Stimulated activated CD4-positive, alpha-beta T cell treated with anti-CD3 and anti-CD28 coated beads, Interleukin-15, amount 100 ng/mL, for 24 hours (primary cell): ENCODE measurements at regions not wholly inside any gene's neighbourhood (a gene's known extent, or its start where the extent isn't known, plus 50 kb on each side); places are given as distances from the start of the nearest gene placed in this dataset.

Experiments
- DNase-seq: peaks from one replicate; pipeline ENCODE4 v3.0.0-alpha.2; 2020

DNA sequence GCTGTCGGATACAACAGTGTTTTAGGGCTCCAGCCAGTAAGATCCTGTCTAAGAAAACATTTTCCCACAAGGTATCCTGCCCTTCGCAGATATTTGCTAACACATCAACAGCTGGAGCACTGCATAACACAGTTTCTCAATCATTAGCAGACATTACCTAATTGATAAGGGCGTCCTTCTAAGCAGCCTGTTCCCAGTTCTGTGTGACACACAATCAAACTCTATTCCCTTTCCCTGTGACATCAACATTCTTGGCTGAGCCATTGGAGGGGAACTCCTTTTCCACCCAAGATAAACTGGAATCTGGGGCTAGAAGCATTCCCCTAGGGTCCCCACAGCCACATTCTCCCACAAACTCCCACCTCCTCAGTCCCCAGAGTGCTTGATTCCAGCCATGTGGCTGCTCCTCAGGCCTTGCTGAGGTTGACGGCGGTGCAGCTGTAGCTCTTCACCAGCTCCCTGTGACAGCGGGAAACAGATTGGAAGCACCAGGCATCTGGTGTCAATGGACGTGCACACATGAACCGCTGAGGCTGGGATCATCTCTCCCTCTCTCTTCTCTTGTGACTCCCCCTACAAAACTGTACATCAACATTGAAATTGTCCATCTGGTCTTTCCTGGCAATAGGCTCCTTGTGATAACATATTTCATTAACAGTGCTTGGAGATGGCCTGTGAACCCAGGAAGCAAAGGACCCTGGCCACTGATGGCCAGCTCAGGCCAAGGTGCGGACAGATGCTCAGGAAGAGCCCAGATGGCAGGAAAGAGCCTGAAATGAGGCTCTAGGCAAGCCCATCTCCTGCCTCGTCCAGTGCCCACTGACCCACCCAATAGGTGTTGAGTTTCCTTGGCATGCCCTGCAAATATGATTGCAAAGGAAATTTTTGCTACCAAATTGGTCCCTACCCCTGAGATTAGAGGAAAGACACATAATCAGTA, 131.1 kb upstream of the TBX20 start:
- no peak for DNase-seq

DNA sequence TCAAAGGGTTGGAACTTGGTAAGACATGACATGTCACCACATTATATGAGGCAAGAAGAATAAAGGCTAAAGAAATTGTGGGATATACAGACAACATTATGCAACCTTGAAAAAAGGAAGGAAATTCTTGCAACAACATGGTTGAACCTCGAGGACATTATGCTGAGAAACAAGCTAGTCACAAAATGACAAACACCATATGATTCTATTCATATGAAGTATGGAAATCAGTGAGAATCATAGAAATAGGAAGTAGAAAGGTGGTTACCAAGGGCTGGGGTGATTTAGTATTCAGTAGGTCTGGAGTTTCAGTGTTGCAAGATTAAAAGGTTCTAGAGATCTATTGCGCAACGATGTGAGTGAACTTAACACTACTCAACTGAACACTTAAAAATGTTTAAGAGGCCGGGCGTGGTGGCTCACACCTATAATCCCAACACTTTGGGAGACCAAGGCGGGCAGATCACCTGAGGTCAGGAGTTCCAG, 126.9 kb upstream of the TBX20 start:
- DNase-seq = no peak

DNA sequence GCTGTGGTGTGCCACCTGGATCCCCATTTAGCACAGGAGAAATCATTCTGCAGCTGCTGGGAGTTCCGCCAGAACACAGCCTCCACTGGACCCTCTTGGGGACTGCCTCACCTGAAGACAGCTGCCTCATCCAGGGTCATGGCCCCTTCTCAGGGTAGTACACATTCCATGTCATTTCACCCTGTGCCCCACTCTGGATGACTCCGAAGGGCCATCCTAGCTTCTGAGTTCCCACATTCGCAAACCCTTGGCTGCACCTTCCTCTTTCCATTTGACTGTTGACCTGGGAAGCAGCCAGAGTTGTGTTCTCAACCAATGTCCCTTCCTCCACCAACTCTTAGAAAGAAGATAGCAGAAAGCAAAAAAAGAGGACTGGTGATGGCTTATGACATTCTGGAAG, 125.6 kb upstream of the TBX20 start:
- DNase-seq = no peak

DNA sequence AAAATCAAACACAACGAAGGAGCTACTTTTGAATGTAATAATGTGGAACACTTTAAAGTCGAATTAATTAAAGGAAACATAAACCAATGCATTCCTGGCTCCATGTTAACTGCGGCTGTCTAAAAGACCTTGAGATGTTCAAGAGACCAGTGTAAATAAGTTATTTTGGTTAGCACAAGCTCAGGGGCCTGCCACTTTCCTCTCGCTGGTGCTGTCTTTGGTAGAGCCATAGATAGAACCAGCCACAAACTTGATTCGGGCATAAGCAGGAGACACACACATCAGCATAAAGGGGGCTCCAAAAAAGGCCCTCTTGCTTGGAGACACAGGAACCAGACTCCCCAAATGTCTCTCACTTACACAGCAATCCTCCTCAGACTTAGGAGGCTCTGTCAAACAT, 121.6 kb upstream of the TBX20 start:
- no peak for DNase-seq

DNA sequence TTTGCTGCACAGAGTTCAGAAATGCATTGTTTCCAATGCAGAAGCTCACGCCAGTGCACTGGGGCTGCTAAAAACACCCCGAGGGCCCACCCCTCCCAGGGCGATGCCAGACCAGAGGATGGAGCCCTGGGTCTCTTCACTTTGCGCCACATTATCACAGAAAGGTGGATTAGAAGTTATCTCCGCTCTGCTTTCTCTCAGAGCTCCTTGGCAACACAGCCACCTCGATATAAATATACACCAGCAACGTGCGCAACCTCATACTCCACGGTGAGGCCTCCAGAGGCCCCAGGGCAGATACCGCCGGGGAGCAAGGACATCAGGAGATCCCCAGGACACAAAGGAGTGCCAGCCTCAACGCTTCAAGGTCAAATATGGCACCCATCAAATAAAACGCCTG, 121.0 kb upstream of the TBX20 start:
- DNase-seq = no peak

DNA sequence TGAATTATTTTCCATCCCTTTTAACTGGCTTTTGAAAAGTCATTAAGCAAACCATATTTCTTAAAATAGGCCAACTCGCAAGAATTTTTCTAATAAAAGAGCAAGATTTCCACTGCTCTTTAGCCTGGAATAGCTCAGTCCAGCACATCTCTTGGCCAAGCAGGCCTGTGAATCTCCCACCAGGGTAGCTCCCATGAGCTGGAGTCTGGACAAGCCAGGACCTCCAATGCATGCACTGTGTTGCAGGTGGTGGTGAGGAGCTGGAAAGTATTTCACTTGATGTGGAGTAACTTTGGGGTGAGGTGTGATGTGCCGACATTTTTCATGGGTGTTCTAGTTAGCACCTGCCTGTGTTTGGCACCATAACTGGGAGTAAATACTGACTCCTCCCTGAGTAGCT, 117.3 kb upstream of the TBX20 start:
- no peak for DNase-seq

DNA sequence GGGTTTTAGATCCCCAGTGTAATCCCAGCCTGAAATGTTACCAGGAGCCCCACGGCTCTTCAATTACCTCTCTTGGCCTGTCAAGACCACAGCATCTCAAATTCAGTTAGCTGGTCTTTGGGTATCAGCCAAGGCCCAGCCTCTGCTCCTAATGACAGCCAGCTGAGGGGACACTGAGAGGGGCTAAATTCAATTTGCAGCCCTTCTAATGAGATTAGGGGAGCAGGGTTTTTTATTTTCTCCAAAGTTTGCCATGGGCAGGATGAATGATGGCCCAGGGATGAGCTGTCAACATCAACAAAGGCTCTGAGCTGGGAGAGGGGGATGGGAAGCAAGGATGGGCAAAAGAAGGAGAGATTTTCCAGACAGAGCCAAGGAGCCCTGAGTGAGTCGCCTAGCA, 116.8 kb upstream of the TBX20 start:
- no peak for DNase-seq

DNA sequence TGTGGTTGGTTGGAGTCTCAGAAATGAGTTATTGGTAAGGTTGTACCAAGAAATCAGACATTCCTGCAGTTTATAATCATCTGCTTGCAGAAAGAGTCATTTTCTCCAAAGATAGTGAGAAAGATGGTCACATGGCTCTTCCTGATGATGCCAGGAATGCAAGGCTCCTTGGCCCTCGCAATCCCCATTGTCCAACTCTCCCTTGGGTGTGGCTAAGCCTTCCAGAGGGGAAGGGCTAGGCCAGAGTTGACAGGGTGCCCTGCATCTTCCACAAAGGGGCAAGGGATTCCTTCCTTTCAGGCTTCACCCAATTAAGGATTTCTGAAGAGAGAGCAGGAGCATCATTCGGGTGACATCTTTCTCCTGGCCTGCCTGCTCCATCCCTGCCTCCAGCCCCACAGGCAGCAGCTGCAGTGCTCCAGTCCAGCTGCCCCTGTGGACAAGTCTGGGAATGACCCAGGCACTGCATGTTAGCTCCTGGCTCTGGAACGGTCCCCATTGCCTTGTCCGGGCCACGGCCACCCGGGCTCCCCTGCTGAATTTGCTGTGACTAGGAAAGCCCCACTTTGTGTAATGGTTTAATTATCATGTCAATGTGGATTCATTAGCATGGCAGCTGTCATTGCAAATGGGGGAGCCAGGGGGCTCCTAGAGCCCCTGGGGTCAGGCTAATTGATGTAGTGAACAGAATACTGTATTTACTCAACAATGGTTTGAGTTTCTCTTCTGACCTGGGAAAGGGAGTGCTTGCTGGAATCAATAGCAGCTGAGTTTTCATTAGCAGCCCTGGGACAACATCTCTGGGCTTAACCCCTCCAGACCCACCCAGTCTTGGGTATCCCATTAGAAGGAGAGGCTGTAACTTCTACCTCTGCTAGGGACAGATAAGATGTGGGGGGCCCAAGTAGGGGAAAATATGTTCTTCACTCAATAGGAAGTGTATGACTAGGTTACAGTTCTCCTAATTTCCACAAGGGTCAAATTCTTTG, 112.6 kb upstream of the TBX20 start:
- no peak for DNase-seq

DNA sequence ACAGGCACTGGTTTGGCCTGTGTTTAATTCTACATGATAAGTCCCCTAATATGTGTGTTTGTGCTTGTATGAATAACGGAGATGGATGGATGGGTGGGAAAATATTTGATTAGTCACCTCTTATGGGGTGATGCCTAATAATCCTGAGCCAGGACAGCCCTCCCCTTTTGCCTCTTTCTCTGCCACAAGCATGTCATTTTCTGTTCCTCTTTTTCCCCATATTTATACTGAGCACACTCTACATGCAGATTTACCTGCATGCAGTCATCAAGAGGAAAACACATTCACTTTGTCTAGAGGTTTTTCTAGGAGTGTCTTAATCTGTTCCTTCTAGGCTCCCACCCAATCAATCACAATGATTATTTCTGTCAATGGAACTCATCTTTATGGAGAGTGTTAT, 111.6 kb upstream of the TBX20 start:
- DNase-seq = no peak

DNA sequence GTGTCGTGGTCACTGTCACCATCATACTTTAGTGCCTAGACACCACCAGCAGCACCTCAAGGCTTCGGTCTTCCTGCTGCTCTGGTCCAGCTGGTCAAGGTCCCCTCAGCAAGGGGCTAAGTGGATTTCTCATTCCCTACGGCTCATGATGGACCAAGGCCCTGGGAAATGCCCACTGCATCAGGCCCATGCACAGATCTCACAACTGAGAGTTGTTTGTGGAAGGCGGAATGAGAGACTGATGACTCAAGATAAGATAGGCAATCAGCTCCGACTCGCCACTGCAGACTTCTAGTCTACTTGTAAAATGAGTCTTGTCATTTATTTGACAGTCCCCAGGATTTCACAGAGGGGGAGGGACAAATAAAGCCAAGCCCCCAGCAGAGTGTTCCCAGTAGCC, 108.4 kb upstream of the TBX20 start:
- DNase-seq = no peak

DNA sequence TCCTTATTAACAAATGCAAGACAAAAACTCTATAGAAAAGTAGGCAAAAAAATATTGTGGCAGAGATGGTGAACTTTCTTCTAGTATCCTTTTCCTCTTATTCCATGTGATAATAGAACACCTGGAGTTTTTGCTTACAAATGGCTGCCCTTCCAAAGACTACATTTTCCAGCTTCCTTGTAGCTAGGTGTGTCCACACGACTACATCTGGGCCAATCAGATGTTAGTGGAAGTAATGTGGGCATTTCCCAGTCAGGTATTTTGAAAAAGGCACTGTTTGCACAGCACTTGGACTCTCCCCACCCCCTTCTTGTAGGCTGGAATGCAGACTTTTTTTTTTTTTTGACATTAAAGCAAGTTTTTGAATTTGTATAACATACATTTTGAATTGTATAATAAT, 105.5 kb upstream of the TBX20 start:
- no peak for DNase-seq

DNA sequence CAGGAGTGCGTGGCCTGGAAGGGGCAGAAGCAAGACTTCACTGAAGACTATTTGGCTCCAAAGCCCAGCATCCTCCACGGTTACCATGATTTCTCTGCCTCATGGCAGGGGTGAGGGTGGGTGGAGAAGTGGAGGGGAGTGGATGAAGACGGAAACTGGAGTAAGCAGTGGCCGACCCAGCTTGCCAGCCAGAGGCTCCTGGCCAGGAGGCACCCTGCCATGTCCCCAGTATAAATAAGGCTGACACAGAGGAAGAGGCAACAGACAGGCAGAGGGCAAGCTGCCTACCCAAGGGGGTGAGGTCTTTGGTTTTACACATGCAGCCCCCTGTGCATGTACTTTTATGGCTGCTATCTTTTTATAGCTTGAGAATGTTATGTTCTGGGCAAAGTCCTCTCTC, 102.6 kb upstream of the TBX20 start:
- DNase-seq = no peak

DNA sequence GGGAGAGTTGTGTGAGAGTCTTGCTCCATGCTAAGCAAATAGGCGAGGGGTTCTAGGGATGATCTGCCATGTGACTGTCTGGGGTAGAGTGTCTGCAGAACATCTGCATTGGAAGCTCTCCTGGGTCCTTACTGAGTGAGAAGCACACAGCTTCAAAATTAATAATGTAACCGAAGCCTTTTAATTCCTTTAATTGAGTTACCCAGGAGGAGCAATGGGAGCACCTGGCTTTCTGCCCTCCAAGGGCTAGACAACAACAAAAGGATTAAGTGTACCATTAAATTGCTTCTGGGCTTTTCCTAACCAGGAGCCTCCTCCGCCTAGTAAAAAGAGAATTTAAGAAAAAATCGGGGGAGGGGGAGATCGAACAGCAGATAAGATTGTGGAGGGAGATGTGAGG, 102.0 kb upstream of the TBX20 start:
- no peak for DNase-seq

DNA sequence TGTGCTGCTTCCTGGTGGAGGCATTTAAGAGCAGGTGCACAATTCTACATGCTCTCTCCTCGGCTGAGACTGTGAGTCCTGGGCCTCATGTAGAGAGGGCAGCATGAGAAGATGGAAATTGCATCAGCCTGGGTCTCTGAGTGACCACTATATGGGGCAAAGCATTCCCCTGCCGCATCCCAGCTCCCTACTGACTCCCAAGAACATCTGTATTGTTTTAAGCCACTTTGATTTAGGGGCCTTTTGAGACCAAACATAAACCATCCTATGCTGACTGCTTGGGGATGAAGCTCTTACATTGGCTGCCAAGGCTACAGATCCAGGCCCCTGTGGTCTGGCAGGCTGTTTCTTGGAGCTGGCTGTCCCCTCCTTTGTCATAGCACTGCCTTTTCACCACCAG, 101.3 kb upstream of the TBX20 start:
- no peak for DNase-seq

DNA sequence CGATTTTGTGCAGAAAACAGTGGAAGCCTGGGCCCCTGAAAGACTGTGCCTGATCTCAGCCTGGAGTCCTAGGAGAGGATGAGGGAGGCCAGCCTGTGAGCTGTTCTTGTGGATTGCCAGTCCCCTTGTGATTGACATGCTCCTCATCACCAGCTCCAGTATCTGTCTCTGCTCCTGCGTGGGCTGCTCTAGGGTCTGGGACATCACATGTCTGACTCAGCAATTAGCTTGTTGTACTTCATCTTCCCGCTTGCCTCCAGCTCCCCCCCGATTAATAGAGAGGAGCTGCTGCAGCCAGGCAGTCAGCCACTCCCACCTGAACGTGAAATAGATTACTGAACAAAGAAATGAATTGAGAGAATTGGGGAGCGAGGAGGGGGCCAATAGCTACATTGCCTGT, 99.6 kb upstream of the TBX20 start:
- no peak for DNase-seq

DNA sequence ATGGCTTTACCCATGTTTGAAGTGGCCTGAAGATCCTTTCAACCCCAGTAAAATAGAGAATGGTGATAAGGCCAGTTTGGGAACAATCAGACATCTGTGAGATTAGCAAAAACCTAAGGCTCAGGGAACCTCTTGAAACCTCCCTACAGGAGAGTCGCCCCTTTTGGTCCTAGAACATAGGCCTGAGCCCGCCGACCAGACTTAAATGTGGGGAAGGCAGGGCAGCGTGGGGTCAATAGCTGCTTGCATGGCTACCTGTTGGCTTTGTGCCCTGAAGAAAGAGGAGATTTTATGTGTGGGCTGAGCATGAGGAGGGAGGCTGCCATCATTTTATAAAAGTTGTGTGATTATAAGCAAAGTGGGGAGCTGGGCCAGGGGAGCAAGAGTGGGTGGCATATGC, 97.6 kb upstream of the TBX20 start:
- no peak for DNase-seq

DNA sequence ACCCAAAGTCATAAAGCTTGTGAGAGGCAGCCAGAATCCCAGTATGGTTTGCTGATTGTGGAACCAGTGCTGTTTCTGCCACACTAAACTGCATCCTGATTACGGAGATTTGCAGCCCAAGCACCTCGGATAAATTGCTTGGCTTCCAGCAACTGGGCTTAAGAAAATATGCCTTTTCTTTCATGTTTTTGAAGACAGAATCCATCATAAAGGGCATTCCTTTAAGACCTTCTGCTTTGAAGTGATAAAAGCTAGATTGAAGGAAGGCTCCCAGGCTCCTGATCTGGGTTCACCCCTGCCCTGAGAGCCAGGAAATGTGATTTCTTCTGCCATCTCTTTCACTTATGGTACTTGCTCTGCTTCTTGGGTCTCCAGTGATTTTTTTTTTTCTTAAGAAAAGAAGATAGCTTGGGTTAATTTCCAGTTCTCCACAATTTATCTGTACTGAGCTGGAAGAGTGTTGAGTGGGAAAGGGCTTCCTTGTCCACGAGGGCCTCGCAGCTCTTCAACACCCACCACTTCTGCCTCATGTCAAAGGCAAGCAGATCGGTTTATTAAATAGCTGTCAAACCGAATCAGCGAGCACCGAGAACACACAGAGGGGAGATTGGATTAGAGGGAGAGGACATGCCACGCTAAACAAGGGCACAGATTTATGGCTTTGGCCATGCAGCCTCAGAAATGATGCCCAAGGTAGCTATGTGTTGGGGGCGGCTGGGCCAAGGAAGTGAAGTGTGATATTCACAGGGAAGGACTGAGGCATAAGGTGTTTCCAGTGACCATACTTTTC, 94.9 kb upstream of the TBX20 start:
- DNase-seq = no peak

DNA sequence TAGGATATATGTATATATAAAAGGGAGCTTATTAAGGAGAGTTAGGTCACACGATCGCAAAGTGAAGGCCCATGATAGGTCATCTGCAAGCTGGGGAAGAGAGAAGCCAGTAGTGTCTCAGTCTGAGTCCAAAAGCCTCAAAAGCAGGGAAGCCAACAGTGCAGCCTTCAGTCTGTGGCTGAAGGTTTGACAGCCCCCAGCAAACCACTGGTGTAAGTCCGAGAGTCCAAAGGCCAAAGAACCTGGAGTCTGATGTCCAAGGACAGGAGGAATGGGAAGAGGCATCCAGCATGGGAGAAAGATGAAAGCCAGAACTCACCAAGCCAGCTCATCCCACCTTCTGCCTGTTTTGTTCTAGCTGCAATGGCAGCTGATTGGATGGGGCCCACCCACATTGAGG, 88.9 kb upstream of the TBX20 start:
- DNase-seq = no peak

DNA sequence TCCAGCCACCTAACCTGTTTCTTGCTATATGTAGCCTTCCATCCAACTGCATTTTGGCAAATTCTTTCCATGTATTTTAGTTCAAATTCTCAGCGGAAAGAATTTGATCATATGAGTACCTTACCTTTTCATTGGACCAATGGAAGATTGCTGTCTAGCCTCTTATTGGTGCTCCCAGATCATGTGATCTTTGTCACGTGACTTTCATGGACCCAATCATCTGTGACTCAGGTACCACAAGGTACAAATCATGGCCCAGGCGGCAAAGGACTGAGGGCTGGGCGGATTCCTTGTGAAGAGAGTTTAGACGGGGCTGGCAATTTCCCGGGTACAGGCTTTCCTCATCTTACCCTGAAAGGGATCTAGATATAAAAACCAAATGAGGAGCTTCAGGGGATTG, 85.9 kb upstream of the TBX20 start:
- no peak for DNase-seq

DNA sequence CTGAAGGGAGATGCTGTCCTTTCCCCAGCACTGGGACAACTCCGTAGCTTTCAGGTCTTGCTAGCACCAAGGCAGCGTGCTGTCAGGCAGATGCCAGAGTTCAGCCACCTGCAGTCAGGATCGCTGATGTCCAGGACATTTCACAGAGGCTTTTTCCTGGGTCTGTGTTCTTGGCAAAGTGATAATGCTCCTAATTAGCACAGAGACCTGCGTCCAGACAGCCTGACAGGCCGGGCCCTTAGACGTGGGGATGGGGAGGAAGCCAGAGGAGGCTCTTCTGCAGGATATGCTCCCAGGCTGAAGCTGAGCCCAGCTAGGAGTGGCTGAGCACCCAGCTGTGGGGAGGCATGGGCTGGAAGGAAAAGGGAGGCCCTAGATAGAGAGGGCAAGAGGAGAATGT, 82.5 kb upstream of the TBX20 start:
- DNase-seq = no peak

DNA sequence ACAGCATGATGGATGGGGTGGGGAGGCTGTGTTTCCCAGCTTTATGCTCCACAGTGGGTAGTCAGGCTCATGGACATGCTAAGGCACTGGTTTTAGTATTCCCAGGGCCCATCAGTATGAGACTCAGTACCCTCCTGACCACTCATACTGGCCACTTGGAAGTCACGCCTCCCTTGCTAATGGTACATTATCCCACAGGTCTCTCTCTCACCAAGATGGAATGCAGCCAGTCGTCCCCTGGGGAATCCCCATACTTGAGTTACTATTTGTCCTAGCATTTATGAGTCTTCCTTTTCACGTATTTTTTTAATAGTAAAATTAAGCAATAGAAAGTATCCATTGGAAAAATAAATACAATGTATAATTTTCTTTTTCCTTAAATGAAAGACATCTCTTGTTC, 80.6 kb upstream of the TBX20 start:
- no peak for DNase-seq

DNA sequence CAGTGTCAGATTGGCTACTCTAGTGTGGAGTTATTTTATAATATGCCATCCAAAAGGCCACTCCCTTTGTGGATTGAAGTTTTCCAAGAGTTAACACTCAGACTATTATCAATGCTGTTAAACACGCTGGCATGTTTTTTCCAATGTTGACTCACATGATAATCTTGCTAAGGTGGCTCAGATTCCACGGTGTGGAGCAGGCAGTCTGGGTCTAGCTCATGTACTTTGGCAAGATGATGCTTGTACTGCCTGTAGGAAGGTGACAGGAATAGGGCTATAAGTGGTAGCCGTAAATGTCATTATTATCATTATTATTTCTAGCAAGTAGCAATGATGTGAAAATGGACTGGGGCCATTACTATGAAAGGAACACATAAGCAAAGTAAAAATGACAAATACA, 79.4 kb upstream of the TBX20 start:
- no peak for DNase-seq
